B cell (primary cell): ENCODE measurements at regions not wholly inside any gene's neighbourhood (a gene's known extent, or its start where the extent isn't known, plus 50 kb on each side); places are given as distances from the start of the nearest gene placed in this dataset.

ENCODE experiments used
- ATAC-seq: fragments of 200-7000 bp; cut with Tn5 transposase; one replicate; pipeline ENCODE4 v1.10.0; 2021; ENCODE audit warnings: low read depth, mild to moderate bottlenecking, moderate number of reproducible peaks, moderate library complexity
- CTCF ChIA-PET: fragments of 350-600 bp; sonication (Branson Sonifier 250); formaldehyde crosslinking; loops from one replicate; lab custom pipeline; 2021; ENCODE audit warnings: antibody characterized with exemption, inconsistent platforms; lab: Charles Lee
- POLR2A ChIA-PET: fragments of 350-600 bp; sonication (Branson Sonifier 250); formaldehyde crosslinking; loops from one replicate; lab custom pipeline; 2021; ENCODE audit warnings: antibody characterized with exemption; lab: Charles Lee
- DNase-seq: peaks from one replicate; pipeline ENCODE4 v3.0.0; 2013
- H2AFZ ChIP-seq: 2 replicates; pipeline ENCODE4 v1.6.1; 2012; ENCODE audit warnings: mild to moderate bottlenecking, low read depth, low read length; ENCODE audit not compliant: insufficient read depth, poor library complexity, severe bottlenecking
- H3K27ac ChIP-seq, 2 donors: 1 replicate in 1 of 2; 2 replicates in 1 of 2; pipeline ENCODE4 v1.5.1; 2012 to 2013; ENCODE audit warnings: low read length in 2 of 2, mild to moderate bottlenecking in 2 of 2, moderate library complexity in 1 of 2
- H3K27me3 ChIP-seq, 4 experiments: fragments of 200-600 bp in 1 of 4; sonication (generic) in 1 of 4; replicated peaks in 1 of 4; 1 replicate in 2 of 4; 2 replicates in 2 of 4; pipeline versions ENCODE4 v1.6.1 to v1.7.0; 2013 to 2016; ENCODE audit warnings: low read length in 3 of 4, mild to moderate bottlenecking in 2 of 4, mixed read lengths in 1 of 4, moderate library complexity in 1 of 4; ENCODE audit not compliant: insufficient read depth in 4 of 4, control insufficient read depth in 3 of 4; ENCODE audit errors: control extremely low read depth in 1 of 4
- H3K36me3 ChIP-seq, 2 experiments: replicated peaks in 1 of 2; 1 replicate in 1 of 2; 2 replicates in 1 of 2; pipeline versions ENCODE4 v1.6.1 to v1.7.1; 2013; ENCODE audit warnings: low read length in 1 of 2; ENCODE audit not compliant: insufficient read depth in 2 of 2, control insufficient read depth in 1 of 2; ENCODE audit errors: control extremely low read depth in 1 of 2, extremely low read depth in 1 of 2
- H3K4me1 ChIP-seq, 2 donors: fragments of 200-600 bp in 1 of 2; sonication (generic) in 1 of 2; 1 replicate in 1 of 2; 2 replicates in 1 of 2; pipeline versions ENCODE4 v1.5.1 to v1.6.1; 2013 to 2017; ENCODE audit warnings: low read length in 2 of 2; ENCODE audit not compliant: control insufficient read depth in 2 of 2, insufficient read depth in 2 of 2
- H3K4me2 ChIP-seq: replicated peaks from 2 replicates; pipeline ENCODE3; 2012; ENCODE audit warnings: mild to moderate bottlenecking, low read depth, low read length; ENCODE audit not compliant: poor library complexity, severe bottlenecking
- H3K4me3 ChIP-seq, 5 experiments: fragments of 200-600 bp in 1 of 5; sonication (generic) in 1 of 5; 1 replicate in 3 of 5; 2 replicates in 2 of 5; pipeline versions ENCODE4 v1.5.1 to v1.7.0; 2011 to 2016; ENCODE audit warnings: low read length in 4 of 5, mild to moderate bottlenecking in 4 of 5, low read depth in 2 of 5, control low read depth in 1 of 5, moderate library complexity in 1 of 5; ENCODE audit not compliant: insufficient read depth in 1 of 5; ENCODE audit errors: control extremely low read depth in 1 of 5, extremely low read depth in 1 of 5
- H3K79me2 ChIP-seq: fragments of 200-600 bp; sonication (generic); one replicate; pipeline ENCODE4 v1.6.0; 2016; ENCODE audit warnings: low read length; ENCODE audit not compliant: control insufficient read depth, insufficient read depth
- H3K9ac ChIP-seq: fragments of 200-600 bp; sonication (generic); 2 replicates; pipeline ENCODE4 v1.6.1; 2017; ENCODE audit warnings: mild to moderate bottlenecking, low read length, moderate library complexity
- H3K9me3 ChIP-seq, 3 donors: one replicate each; pipeline versions ENCODE4 v1.6.1 to v1.7.1; 2013; ENCODE audit warnings: low read length in 2 of 3; ENCODE audit not compliant: control insufficient read depth in 2 of 3, insufficient read depth in 1 of 3; ENCODE audit errors: control extremely low read depth in 1 of 3
- H4K20me1 ChIP-seq: 2 replicates; pipeline ENCODE4 v1.6.0; 2012; ENCODE audit warnings: mild to moderate bottlenecking, low read length; ENCODE audit not compliant: insufficient read depth, control insufficient read depth, poor library complexity, severe bottlenecking
- H3K27ac Mint-ChIP-seq: one replicate; pipeline ENCODE4 v1.8.0; 2021; ENCODE audit warnings: mixed read lengths
- H3K27me3 Mint-ChIP-seq: one replicate; pipeline ENCODE4 v1.8.0; 2021; ENCODE audit warnings: mixed read lengths
- H3K4me1 Mint-ChIP-seq: one replicate; pipeline ENCODE4 v1.8.0; 2021; ENCODE audit warnings: mixed read lengths
- H3K4me3 Mint-ChIP-seq: one replicate; pipeline ENCODE4 v1.8.0; 2021; ENCODE audit warnings: mixed read lengths
- H3K9me3 Mint-ChIP-seq: one replicate; pipeline ENCODE4 v1.8.0; 2022; ENCODE audit warnings: mixed read lengths; ENCODE audit not compliant: insufficient read depth
- CTCF ChIP-seq: fragments of 200-600 bp; IDR thresholded peaks from one replicate; pipeline ENCODE4 v1.8.0; 2022; ENCODE audit warnings: antibody characterized with exemption, mild to moderate bottlenecking
- EZH2 ChIP-seq: IDR thresholded peaks from 2 replicates; pipeline ENCODE4 v1.6.1; 2012; ENCODE audit warnings: borderline replicate concordance, low read depth, mild to moderate bottlenecking, moderate library complexity, low read length; ENCODE audit not compliant: insufficient read depth, poor library complexity, severe bottlenecking
- WGBS: methylation state at CpG from one replicate; pipeline ENCODE4 v1.1.5; 2013; ENCODE audit warnings: missing lambda C conversion rate; ENCODE audit not compliant: insufficient coverage; 5-methylcytosine and 5-hydroxymethylcytosine counted together
- intact Hi-C: fragments of 100-400 bp; cut with micrococcal nuclease; formaldehyde crosslinking; loops from one replicate; pipeline ENCODE4 v1.10.0; 2022

- no peak overlapping the region for H3K9ac ChIP-seq
- ChIA-PET POLR2A (no interaction called here), CTCF (no interaction called here)
- no peaks in the 10 kb centered on the region for H4K20me1 ChIP-seq
- no peak overlapping the region for H2AFZ ChIP-seq
- no peaks in the 10 kb centered on the region for H3K27me3 ChIP-seq
- no peaks in the 10 kb centered on the region for H3K4me1 ChIP-seq
- no CpG with 5 or more reads among the region's 2 CpGs for WGBS
- no peak overlapping the region for H3K27ac ChIP-seq
- no peak for DNase-seq
- TF ChIP-seq CTCF (no peak), EZH2 (no peak)
- no peak overlapping the region for H3K4me3 ChIP-seq
- intact Hi-C loops = no loop called here
- no peaks in the 10 kb centered on the region for H3K79me2 ChIP-seq
- no peaks in the 10 kb centered on the region for H3K9me3 ChIP-seq
- H3K9me3 Mint-ChIP-seq = no peaks in the 10 kb centered on the region
- H3K4me2 ChIP-seq = no peak overlapping the region
- no peak for ATAC-seq
- H3K27me3 Mint-ChIP-seq = peaks cover 11% of the 10 kb centered on the region
- no peaks in the 10 kb centered on the region for H3K36me3 ChIP-seq
- no peak overlapping the region for H3K4me3 Mint-ChIP-seq
- H3K27ac Mint-ChIP-seq = no peak overlapping the region
- H3K4me1 Mint-ChIP-seq = no peaks in the 10 kb centered on the region
Measured at GRCh38 chr1:55588309-55588708, 373.1 kb upstream of the USP24 start.

DNA sequence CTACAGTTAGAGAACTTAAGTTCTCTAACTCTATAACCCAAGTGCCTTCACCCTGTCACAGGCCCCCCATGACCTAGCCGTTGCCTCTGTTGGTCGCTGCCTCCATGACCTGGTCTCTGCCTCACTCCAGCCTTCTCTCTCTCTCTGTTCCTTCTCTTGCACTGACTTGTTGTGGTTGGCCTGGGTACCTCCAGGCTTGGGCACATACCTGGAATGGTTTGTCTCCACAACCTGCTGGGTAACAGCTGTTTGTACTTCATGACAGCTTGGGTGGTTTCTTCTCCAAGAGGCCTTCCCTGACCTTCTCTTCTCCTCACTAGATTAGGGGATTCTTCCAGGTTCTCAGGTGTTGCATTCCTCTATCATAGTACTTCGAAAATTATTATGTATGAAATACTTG is 371.6 kb upstream of the USP24 start:
- H3K4me3 Mint-ChIP-seq = no peak overlapping the region
- ChIA-PET CTCF (no interaction called here), POLR2A (no interaction called here)
- TF ChIP-seq EZH2 (no peak), CTCF (no peak)
- H3K4me2 ChIP-seq = no peak overlapping the region
- no peaks in the 10 kb centered on the region for H3K27me3 ChIP-seq
- no peak for ATAC-seq
- H3K9me3 Mint-ChIP-seq = no peaks in the 10 kb centered on the region
- no peak for DNase-seq
- WGBS = 79% methylated on average over 2 of the region's 3 CpGs
- no peaks in the 10 kb centered on the region for H3K36me3 ChIP-seq
- H3K9ac ChIP-seq = no peak overlapping the region
- no peaks in the 10 kb centered on the region for H3K79me2 ChIP-seq
- intact Hi-C loops = no loop called here
- no peak overlapping the region for H3K4me3 ChIP-seq
- peaks cover 11% of the 10 kb centered on the region for H3K27me3 Mint-ChIP-seq
- no peaks in the 10 kb centered on the region for H3K4me1 Mint-ChIP-seq
- no peaks in the 10 kb centered on the region for H3K4me1 ChIP-seq
- no peaks in the 10 kb centered on the region for H3K9me3 ChIP-seq
- no peak overlapping the region for H2AFZ ChIP-seq
- no peak overlapping the region for H3K27ac ChIP-seq
- H3K27ac Mint-ChIP-seq = no peak overlapping the region
- no peaks in the 10 kb centered on the region for H4K20me1 ChIP-seq
